Peyer's patch (tissue), 4 donors: ENCODE measurements at regions not wholly inside any gene's neighbourhood (a gene's known extent, or its start where the extent isn't known, plus 50 kb on each side); places are given as distances from the start of the nearest gene placed in this dataset.

ENCODE experiments used
- DNase-seq, 3 donors: peaks; one replicate each; pipeline ENCODE4 v3.0.0-alpha.2; 2017 to 2019
- H3K27ac ChIP-seq, 4 donors: fragments of 200-600 bp; sonication (generic); one replicate each; pipeline ENCODE4 v1.5.1; 2016 to 2019
- H3K27me3 ChIP-seq, 2 donors: fragments of 200-600 bp; sonication (generic); one replicate each; pipeline ENCODE4 v1.5.1; 2019
- H3K36me3 ChIP-seq, 3 donors: fragments of 200-600 bp; sonication (generic); one replicate each; pipeline ENCODE4 v1.5.1; 2016 to 2019
- H3K4me1 ChIP-seq, 4 donors: fragments of 200-600 bp; sonication (generic); one replicate each; pipeline ENCODE4 v1.5.1; 2016 to 2019
- H3K4me3 ChIP-seq, 4 donors: fragments of 200-600 bp; sonication (generic); 1 replicate in 3 of 4; 2 replicates in 1 of 4; pipeline ENCODE4 v1.5.1; 2016 to 2019; ENCODE audit warnings: mild to moderate bottlenecking in 1 of 4
- H3K9me3 ChIP-seq, 4 donors: fragments of 200-600 bp; sonication (generic); one replicate each; pipeline ENCODE4 v1.5.1; 2016 to 2019; ENCODE audit warnings: mild to moderate bottlenecking in 1 of 4
- POLR2A ChIP-seq, 2 donors: fragments of 450-650 bp; IDR thresholded peaks; one replicate each; pipeline ENCODE4 v1.5.1; 2017; ENCODE audit warnings: antibody characterized with exemption in 2 of 2, mild to moderate bottlenecking in 2 of 2, moderate library complexity in 2 of 2
- TF ChIP-seq, protein P1 (sequence below), 6 experiments: fragments of 450-650 bp in 4 of 6; fragments of 200-600 bp in 2 of 6; sonication (generic) in 1 of 6; IDR thresholded peaks; one replicate each; pipeline ENCODE4 v1.5.1; 2017 to 2019; ENCODE audit warnings: antibody characterized with exemption in 6 of 6, mild to moderate bottlenecking in 3 of 6, moderate library complexity in 1 of 6

GRCh38 chr20:6646021-6646636 lies 121.4 kb upstream of the BMP2 start:
- TF ChIP-seq, protein P1, sequence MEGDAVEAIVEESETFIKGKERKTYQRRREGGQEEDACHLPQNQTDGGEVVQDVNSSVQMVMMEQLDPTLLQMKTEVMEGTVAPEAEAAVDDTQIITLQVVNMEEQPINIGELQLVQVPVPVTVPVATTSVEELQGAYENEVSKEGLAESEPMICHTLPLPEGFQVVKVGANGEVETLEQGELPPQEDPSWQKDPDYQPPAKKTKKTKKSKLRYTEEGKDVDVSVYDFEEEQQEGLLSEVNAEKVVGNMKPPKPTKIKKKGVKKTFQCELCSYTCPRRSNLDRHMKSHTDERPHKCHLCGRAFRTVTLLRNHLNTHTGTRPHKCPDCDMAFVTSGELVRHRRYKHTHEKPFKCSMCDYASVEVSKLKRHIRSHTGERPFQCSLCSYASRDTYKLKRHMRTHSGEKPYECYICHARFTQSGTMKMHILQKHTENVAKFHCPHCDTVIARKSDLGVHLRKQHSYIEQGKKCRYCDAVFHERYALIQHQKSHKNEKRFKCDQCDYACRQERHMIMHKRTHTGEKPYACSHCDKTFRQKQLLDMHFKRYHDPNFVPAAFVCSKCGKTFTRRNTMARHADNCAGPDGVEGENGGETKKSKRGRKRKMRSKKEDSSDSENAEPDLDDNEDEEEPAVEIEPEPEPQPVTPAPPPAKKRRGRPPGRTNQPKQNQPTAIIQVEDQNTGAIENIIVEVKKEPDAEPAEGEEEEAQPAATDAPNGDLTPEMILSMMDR (IDR thresholded peaks at IDR 0.05) = no peak
- no peaks in the 10 kb centered on the region for H3K36me3 ChIP-seq
- no peaks in the 10 kb centered on the region for H3K4me1 ChIP-seq
- H3K4me3 ChIP-seq = no peak overlapping the region
- DNase-seq = no peak
- no peaks in the 10 kb centered on the region for H3K9me3 ChIP-seq
- H3K27me3 ChIP-seq = no peaks in the 10 kb centered on the region
- no peak overlapping the region for H3K27ac ChIP-seq

- TF ChIP-seq POLR2A (IDR thresholded peaks at IDR 0.05) = no peak
- TF ChIP-seq, protein P1 (IDR thresholded peaks at IDR 0.05) = no peak
- H3K4me3 ChIP-seq = no peak overlapping the region
- no peaks in the 10 kb centered on the region for H3K4me1 ChIP-seq
- no peak for DNase-seq
- no peaks in the 10 kb centered on the region for H3K9me3 ChIP-seq
- H3K27me3 ChIP-seq = no peaks in the 10 kb centered on the region
- no peak overlapping the region for H3K27ac ChIP-seq
- no peaks in the 10 kb centered on the region for H3K36me3 ChIP-seq
Observed at GRCh38 chr20:6644813-6645628, 122.5 kb upstream of the BMP2 start.

DNA sequence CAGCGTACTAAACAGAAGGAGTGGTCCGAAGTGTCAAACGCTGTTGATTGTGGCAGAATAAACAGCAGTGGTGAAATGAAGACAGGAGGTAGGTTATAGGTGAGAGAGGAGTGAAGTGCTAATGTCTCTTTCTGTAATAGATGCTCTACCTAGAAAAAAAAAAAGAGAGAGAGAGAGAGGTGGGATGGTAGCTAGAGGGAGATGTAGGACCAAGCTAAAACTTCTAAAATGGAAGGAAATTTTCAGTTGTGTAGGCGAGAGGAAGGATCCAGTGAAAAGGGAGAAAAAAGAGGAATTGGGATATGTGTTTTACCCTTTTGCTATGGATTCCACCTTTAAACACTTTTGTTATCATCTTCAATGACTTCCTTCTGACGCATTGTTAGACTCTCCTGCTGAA lies 126.5 kb upstream of the BMP2 start:
- Histone ChIP-seq H3K9me3 (no peaks in the 10 kb centered on the region), H3K4me1 (peaks cover 0 to 6% (median 0%) of the 10 kb centered on the region in 4 donors), H3K27ac (no peak overlapping the region), H3K36me3 (no peaks in the 10 kb centered on the region), H3K27me3 (no peaks in the 10 kb centered on the region), H3K4me3 (no peak overlapping the region)
- no peak for DNase-seq
- TF ChIP-seq POLR2A (IDR thresholded peaks at IDR 0.05) = no peak
- TF ChIP-seq, protein P1 (IDR thresholded peaks at IDR 0.05) = peak in 1 of 6 experiments; percentile 5

GRCh38 chr20:6637160-6637579 lies 130.3 kb upstream of the BMP2 start:
- H3K4me1 ChIP-seq = peaks cover 0 to 6% (median 0%) of the 10 kb centered on the region in 4 donors
- no peaks in the 10 kb centered on the region for H3K9me3 ChIP-seq
- TF ChIP-seq, protein P1 (IDR thresholded peaks at IDR 0.05) = no peak
- TF ChIP-seq POLR2A (IDR thresholded peaks at IDR 0.05) = no peak
- no peak overlapping the region for H3K4me3 ChIP-seq
- H3K27me3 ChIP-seq = no peaks in the 10 kb centered on the region
- H3K36me3 ChIP-seq = no peaks in the 10 kb centered on the region
- H3K27ac ChIP-seq = no peak overlapping the region
- DNase-seq = no peak

GRCh38 chr20:6636209-6637159 lies 131.0 kb upstream of the BMP2 start:
- H3K4me3 ChIP-seq = no peak overlapping the region
- no peaks in the 10 kb centered on the region for H3K36me3 ChIP-seq
- H3K27me3 ChIP-seq = no peaks in the 10 kb centered on the region
- H3K9me3 ChIP-seq = no peaks in the 10 kb centered on the region
- peaks cover 0 to 6% (median 0%) of the 10 kb centered on the region in 4 donors for H3K4me1 ChIP-seq
- DNase-seq = peak in 1 of 3 donors; percentile 51
- no peak overlapping the region for H3K27ac ChIP-seq
- TF ChIP-seq, protein P1 (IDR thresholded peaks at IDR 0.05) = peak in 5 of 6 experiments; percentile 35 to 86 (median 79)
- TF ChIP-seq POLR2A (IDR thresholded peaks at IDR 0.05) = no peak
